Spleen (tissue), 11 donors: ENCODE measurements at regions not wholly inside any gene's neighbourhood (a gene's known extent, or its start where the extent isn't known, plus 50 kb on each side); places are given as distances from the start of the nearest gene placed in this dataset.

Experiments
- DNase-seq: peaks from one replicate; pipeline ENCODE4 v3.0.0-alpha.2; 2020
- H3K27ac ChIP-seq, 8 donors: fragments of 200-600 bp; sonication (generic) in 7 of 8; 1 replicate in 4 of 8; 2 replicates in 4 of 8; pipeline versions ENCODE4 v1.5.0 to v1.8.0; 2016 to 2021; ENCODE audit warnings: inconsistent platforms in 4 of 8, mild to moderate bottlenecking in 4 of 8, moderate library complexity in 1 of 8
- H3K27me3 ChIP-seq, 7 donors: fragments of 200-600 bp; sonication (generic) in 6 of 7; replicated peaks in 1 of 7; 1 replicate in 4 of 7; 2 replicates in 3 of 7; pipeline versions ENCODE4 v1.5.0 to v1.8.0; 2016 to 2021; ENCODE audit warnings: inconsistent platforms in 3 of 7, mild to moderate bottlenecking in 1 of 7
- H3K36me3 ChIP-seq, 6 donors: fragments of 200-600 bp; sonication (generic) in 5 of 6; 1 replicate in 4 of 6; 2 replicates in 2 of 6; pipeline versions ENCODE4 v1.5.0 to v1.8.0; 2016 to 2021; ENCODE audit warnings: inconsistent platforms in 2 of 6
- H3K4me1 ChIP-seq, 6 donors: fragments of 200-600 bp; sonication (generic) in 5 of 6; 1 replicate in 3 of 6; 2 replicates in 3 of 6; pipeline versions ENCODE4 v1.5.0 to v1.8.0; 2016 to 2021; ENCODE audit warnings: inconsistent platforms in 3 of 6
- H3K4me3 ChIP-seq, 8 donors: fragments of 200-600 bp; sonication (generic) in 7 of 8; 1 replicate in 4 of 8; 2 replicates in 4 of 8; pipeline versions ENCODE4 v1.5.0 to v1.8.0; 2016 to 2021; ENCODE audit warnings: inconsistent platforms in 4 of 8, mild to moderate bottlenecking in 4 of 8, moderate library complexity in 2 of 8
- H3K9me3 ChIP-seq, 8 donors: fragments of 200-600 bp; sonication (generic) in 7 of 8; 1 replicate in 4 of 8; 2 replicates in 4 of 8; pipeline versions ENCODE4 v1.5.0 to v1.8.0; 2016 to 2021; ENCODE audit warnings: inconsistent platforms in 4 of 8
- CTCF ChIP-seq, 11 experiments: fragments of 200-600 bp in 7 of 11; fragments of 450-650 bp in 4 of 11; sonication (generic) in 4 of 11; IDR thresholded peaks in 8 of 11; conservative IDR thresholded peaks in 3 of 11; 1 replicate in 7 of 11; 2 replicates in 4 of 11; pipeline versions ENCODE4 v1.4.0 to v1.8.0; 2016 to 2021; ENCODE audit warnings: antibody characterized with exemption in 11 of 11, inconsistent platforms in 4 of 11, mild to moderate bottlenecking in 1 of 11
- POLR2A ChIP-seq, 3 donors: fragments of 450-650 bp; IDR thresholded peaks; one replicate each; pipeline ENCODE4 v1.5.1; 2017; ENCODE audit warnings: antibody characterized with exemption in 3 of 3, mild to moderate bottlenecking in 1 of 3
- POLR2AphosphoS5 ChIP-seq, 3 donors: sonication (generic); formaldehyde crosslinking; IDR thresholded peaks; one replicate each; pipeline ENCODE4 v1.5.1; 2017; ENCODE audit warnings: antibody characterized with exemption in 3 of 3
- WGBS, 5 donors: extraction: QIAGEN DNeasy Blood & Tissue Kit in 3 of 5; methylation state at CpG; one replicate each; pipeline versions ENCODE4 v1.1.5 to v1.1.7; 2013 to 2018; 5-methylcytosine and 5-hydroxymethylcytosine counted together
- intact Hi-C: fragments of 100-400 bp; cut with DNase I; formaldehyde crosslinking; loops from one replicate; pipeline ENCODE4 v1.15.0; 2023; ENCODE audit warnings: low total_unique reads
- donor health status: healthy with polysubstance abuse.
- donor health status: DM: no; HTN: no; CAD: no; lungs with moderate emphysema.
- donor health status: DM: no; HTN: no; CAD: no.
- donor health status: Bipolar disorder and iron deficiency.
- donor health status: healthy.
- donor health status: DM: no; HTN: no; CAD: no.
- donor health status: DM: yes; HTN: yes; CAD: no.

- H3K27ac ChIP-seq, result no peak overlapping the region
- no peaks in the 10 kb centered on the region for H3K27me3 ChIP-seq
- intact Hi-C loops, result no loop called here
- no peak for DNase-seq
- no peak overlapping the region for H3K4me3 ChIP-seq
- H3K36me3 ChIP-seq, result no peaks in the 10 kb centered on the region
- TF ChIP-seq POLR2A (IDR thresholded peaks at IDR 0.05) (no peak), CTCF (IDR thresholded peaks at IDR 0.05 in 8 of 11, conservative IDR thresholded peaks at IDR 0.05 in 3 of 11) (no peak), POLR2AphosphoS5 (IDR thresholded peaks at IDR 0.05) (no peak)
- H3K4me1 ChIP-seq, result peaks cover 0 to 3% (median 0%) of the 10 kb centered on the region in 6 donors
- H3K9me3 ChIP-seq, result peaks cover 0 to 7% (median 0%) of the 10 kb centered on the region in 8 donors
Observed at GRCh38 chr3:176584413-176585176, 612.7 kb downstream of the TBL1XR1 start.

DNA sequence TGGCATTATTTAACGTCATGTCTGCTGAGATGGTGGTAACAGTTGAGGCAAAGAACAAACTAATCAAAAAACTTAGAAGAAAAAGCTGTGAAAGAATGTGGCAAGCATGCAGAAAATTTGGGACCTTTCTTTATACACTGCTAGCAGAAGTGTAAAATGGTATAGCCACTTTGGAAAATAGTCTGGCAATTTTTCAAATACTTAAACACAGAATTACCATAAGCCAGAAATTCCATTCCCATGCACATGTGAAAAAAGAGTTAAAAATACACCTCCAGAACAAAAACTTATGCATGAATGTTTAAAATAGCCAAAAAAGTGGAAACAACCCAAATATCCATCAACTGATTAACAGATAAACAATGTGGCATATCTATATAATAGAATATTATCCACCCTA lies 613.3 kb downstream of the TBL1XR1 start:
- Histone ChIP-seq H3K9me3 (peaks cover 0 to 7% (median 0%) of the 10 kb centered on the region in 8 donors), H3K36me3 (no peaks in the 10 kb centered on the region), H3K4me3 (no peak overlapping the region), H3K27ac (no peak overlapping the region), H3K27me3 (no peaks in the 10 kb centered on the region), H3K4me1 (peaks cover 0 to 3% (median 0%) of the 10 kb centered on the region in 6 donors)
- TF ChIP-seq CTCF (IDR thresholded peaks at IDR 0.05 in 8 of 11, conservative IDR thresholded peaks at IDR 0.05 in 3 of 11), result no peak
- no peak for TF ChIP-seq POLR2AphosphoS5 (IDR thresholded peaks at IDR 0.05)
- TF ChIP-seq POLR2A (IDR thresholded peaks at IDR 0.05), result no peak
- DNase-seq, result no peak
- 66 to 91% (median 80%) methylated on average over 1 of the region's 1 CpG for WGBS, 5 donors
- intact Hi-C loops, result no loop called here

DNA sequence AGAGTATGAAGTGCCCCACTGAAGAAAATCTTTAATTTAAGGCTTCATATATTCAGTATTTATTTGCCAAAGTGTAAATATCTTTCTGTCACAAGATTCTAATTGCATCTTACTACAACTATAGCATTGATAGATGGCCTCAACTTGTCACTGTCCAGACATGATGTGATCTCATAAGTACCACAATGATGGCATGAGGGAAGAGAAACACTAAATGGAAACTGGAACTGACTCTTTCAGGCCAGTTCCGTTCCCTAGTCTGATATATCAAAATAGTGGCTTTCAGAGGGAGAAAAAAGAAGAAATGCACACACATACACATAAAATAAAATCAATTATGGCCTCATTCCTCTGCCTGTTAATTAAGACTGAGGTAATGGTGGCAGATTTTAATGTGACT lies 615.7 kb downstream of the TBL1XR1 start:
- no peak for DNase-seq
- Histone ChIP-seq H3K4me1 (peaks cover 0 to 3% (median 0%) of the 10 kb centered on the region in 6 donors), H3K27ac (no peak overlapping the region), H3K27me3 (no peaks in the 10 kb centered on the region), H3K9me3 (peaks cover 0 to 7% (median 0%) of the 10 kb centered on the region in 8 donors), H3K4me3 (no peak overlapping the region), H3K36me3 (no peaks in the 10 kb centered on the region)
- intact Hi-C loops, result no loop called here
- TF ChIP-seq CTCF (IDR thresholded peaks at IDR 0.05 in 8 of 11, conservative IDR thresholded peaks at IDR 0.05 in 3 of 11) (no peak), POLR2AphosphoS5 (IDR thresholded peaks at IDR 0.05) (no peak), POLR2A (IDR thresholded peaks at IDR 0.05) (no peak)
- 66 to 95% (median 73%) methylated on average over 1 of the region's 1 CpG for WGBS, 5 donors

GRCh38 chr3:176579711-176580185 lies 617.5 kb downstream of the TBL1XR1 start:
- WGBS, 5 donors, result 83 to 97% (median 92%) methylated on average over 2 of the region's 2 CpGs
- H3K36me3 ChIP-seq, result no peaks in the 10 kb centered on the region
- TF ChIP-seq POLR2A (IDR thresholded peaks at IDR 0.05) (no peak), POLR2AphosphoS5 (IDR thresholded peaks at IDR 0.05) (no peak), CTCF (IDR thresholded peaks at IDR 0.05 in 8 of 11, conservative IDR thresholded peaks at IDR 0.05 in 3 of 11) (no peak)

More at GRCh38 chr3:176579711-176580185, 617.5 kb downstream of the TBL1XR1 start:
- Histone ChIP-seq H3K4me3 (no peak overlapping the region), H3K9me3 (peaks cover 0 to 7% (median 0%) of the 10 kb centered on the region in 8 donors), H3K27ac (no peak overlapping the region), H3K27me3 (no peaks in the 10 kb centered on the region), H3K4me1 (peaks cover 0 to 3% (median 0%) of the 10 kb centered on the region in 6 donors)
- no peak for DNase-seq
- intact Hi-C loops, result no loop called here
